ENCODE measurements at regions not wholly inside any gene's neighbourhood (a gene's known extent, or its start where the extent isn't known, plus 50 kb on each side); places are given as distances from the start of the nearest gene placed in this dataset.

- Histone ChIP-seq H3K4me3 (ENCODE audit: low read depth, low read length) (no peak overlapping the region), H3K4me2 (ENCODE audit: low read length) (no peak overlapping the region), H2AFZ (no peak overlapping the region), H3K36me3 (ENCODE audit: control insufficient read depth, insufficient read depth, low read length) (no peaks in the 10 kb centered on the region), H3K4me1 (no peaks in the 10 kb centered on the region), H3K27me3 (ENCODE audit: control insufficient read depth, insufficient read depth, low read length) (no peaks in the 10 kb centered on the region), H3K27ac (no peak overlapping the region), H3K9me3 (ENCODE audit: control insufficient read depth, low read length) (no peaks in the 10 kb centered on the region), H3K79me2 (no peaks in the 10 kb centered on the region), H3K9ac (no peak overlapping the region)
- TF ChIP-seq CTCF (IDR thresholded peaks at IDR 0.05) = no peak
Measured at GRCh38 chr5:135694906-135695305, 116.1 kb upstream of the CXCL14 start.

GRCh38 chr5:135694012-135694411 is 115.2 kb upstream of the CXCL14 start:
- no peaks in the 10 kb centered on the region for H3K9me3 ChIP-seq (ENCODE audit: control insufficient read depth, low read length)
- no peak overlapping the region for H2AFZ ChIP-seq
- no peaks in the 10 kb centered on the region for H3K4me1 ChIP-seq
- no peak overlapping the region for H3K4me2 ChIP-seq (ENCODE audit: low read length)
- H3K27me3 ChIP-seq (ENCODE audit: control insufficient read depth, insufficient read depth, low read length) = no peaks in the 10 kb centered on the region
- no peaks in the 10 kb centered on the region for H3K36me3 ChIP-seq (ENCODE audit: control insufficient read depth, insufficient read depth, low read length)
- no peak overlapping the region for H3K4me3 ChIP-seq (ENCODE audit: low read depth, low read length)
- no peaks in the 10 kb centered on the region for H3K79me2 ChIP-seq
- no peak for TF ChIP-seq CTCF (IDR thresholded peaks at IDR 0.05)
- H3K27ac ChIP-seq = no peak overlapping the region
- no peak overlapping the region for H3K9ac ChIP-seq

- H3K9ac ChIP-seq = no peak overlapping the region
- H3K79me2 ChIP-seq = no peaks in the 10 kb centered on the region
- no peak overlapping the region for H3K4me2 ChIP-seq (ENCODE audit: low read length)
- H3K27me3 ChIP-seq (ENCODE audit: control insufficient read depth, insufficient read depth, low read length) = no peaks in the 10 kb centered on the region
- no peak overlapping the region for H3K4me3 ChIP-seq (ENCODE audit: low read depth, low read length)
- H3K4me1 ChIP-seq = no peaks in the 10 kb centered on the region
- no peak overlapping the region for H2AFZ ChIP-seq
- no peak overlapping the region for H3K27ac ChIP-seq
- H3K9me3 ChIP-seq (ENCODE audit: control insufficient read depth, low read length) = no peaks in the 10 kb centered on the region
- no peak for TF ChIP-seq CTCF (IDR thresholded peaks at IDR 0.05)
- no peaks in the 10 kb centered on the region for H3K36me3 ChIP-seq (ENCODE audit: control insufficient read depth, insufficient read depth, low read length)
Measured at GRCh38 chr5:135693371-135693955, 114.7 kb upstream of the CXCL14 start.

DNA sequence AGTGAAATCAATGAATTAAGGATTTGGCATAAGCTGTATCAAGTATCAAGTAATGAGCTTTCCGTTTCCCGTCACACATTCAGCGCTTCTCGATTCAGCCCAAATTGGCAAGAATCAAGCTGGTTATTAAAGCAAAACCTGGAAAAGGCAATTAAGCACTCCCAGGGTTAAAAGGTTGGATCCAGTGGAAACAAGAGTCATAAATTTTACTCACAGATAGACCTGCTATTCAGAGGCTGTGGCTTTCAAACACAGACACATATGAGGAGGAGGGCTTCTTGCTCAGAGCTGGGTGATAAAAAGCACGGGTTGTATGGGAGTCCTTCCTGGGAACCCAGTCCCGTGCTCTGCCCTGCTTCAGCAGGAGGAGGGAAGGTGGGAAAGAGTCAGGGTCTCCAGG is 112.3 kb upstream of the CXCL14 start:
- H3K36me3 ChIP-seq (ENCODE audit: control insufficient read depth, insufficient read depth, low read length) = no peaks in the 10 kb centered on the region
- no peak overlapping the region for H2AFZ ChIP-seq
- no peak overlapping the region for H3K9ac ChIP-seq
- no peak for TF ChIP-seq CTCF (IDR thresholded peaks at IDR 0.05)
- H3K27me3 ChIP-seq (ENCODE audit: control insufficient read depth, insufficient read depth, low read length) = no peaks in the 10 kb centered on the region
- no peak overlapping the region for H3K4me3 ChIP-seq (ENCODE audit: low read depth, low read length)
- H3K4me2 ChIP-seq (ENCODE audit: low read length) = no peak overlapping the region
- H3K27ac ChIP-seq = no peak overlapping the region
- no peaks in the 10 kb centered on the region for H3K9me3 ChIP-seq (ENCODE audit: control insufficient read depth, low read length)
- no peaks in the 10 kb centered on the region for H3K4me1 ChIP-seq
- no peaks in the 10 kb centered on the region for H3K79me2 ChIP-seq

- Histone ChIP-seq H3K9ac (no peak overlapping the region), H3K4me1 (no peaks in the 10 kb centered on the region), H3K36me3 (ENCODE audit: control insufficient read depth, insufficient read depth, low read length) (no peaks in the 10 kb centered on the region), H3K4me3 (ENCODE audit: low read depth, low read length) (no peak overlapping the region), H3K79me2 (no peaks in the 10 kb centered on the region), H2AFZ (no peak overlapping the region), H3K4me2 (ENCODE audit: low read length) (no peak overlapping the region), H3K27me3 (ENCODE audit: control insufficient read depth, insufficient read depth, low read length) (no peaks in the 10 kb centered on the region), H3K27ac (no peak overlapping the region), H3K9me3 (ENCODE audit: control insufficient read depth, low read length) (no peaks in the 10 kb centered on the region)
- no peak for TF ChIP-seq CTCF (IDR thresholded peaks at IDR 0.05)
Measured at GRCh38 chr5:135690466-135690865, 111.7 kb upstream of the CXCL14 start.

Data from parathyroid adenoma (tissue), 2 donors.